Right lobe of liver (tissue), 6 donors: ENCODE measurements at regions not wholly inside any gene's neighbourhood (a gene's known extent, or its start where the extent isn't known, plus 50 kb on each side); places are given as distances from the start of the nearest gene placed in this dataset.

Source experiments
- ATAC-seq, 4 donors: fragments of 200-7000 bp; cut with Tn5 transposase; one replicate each; pipeline ENCODE4 v1.9.1; 2020; ENCODE audit warnings: mild to moderate bottlenecking in 4 of 4, moderate library complexity in 4 of 4
- DNase-seq, 3 donors: peaks; one replicate each; pipeline ENCODE4 v3.0.0-alpha.2; 2020
- H3K27ac ChIP-seq, 3 donors: fragments of 200-600 bp; one replicate each; pipeline ENCODE4 v1.8.0; 2022
- H3K27me3 ChIP-seq, 2 donors: fragments of 200-600 bp; one replicate each; pipeline ENCODE4 v1.8.0; 2022
- H3K36me3 ChIP-seq, 4 donors: fragments of 200-600 bp; sonication (generic) in 1 of 4; one replicate each; pipeline versions ENCODE4 v1.5.1 to v1.8.0; 2017 to 2022; ENCODE audit warnings: control low read depth in 1 of 4
- H3K4me1 ChIP-seq, 4 donors: fragments of 200-600 bp; sonication (generic) in 1 of 4; one replicate each; pipeline versions ENCODE4 v1.5.1 to v1.8.0; 2017 to 2022; ENCODE audit warnings: control low read depth in 1 of 4
- H3K4me3 ChIP-seq, 3 donors: fragments of 200-600 bp; one replicate each; pipeline ENCODE4 v1.8.0; 2022
- H3K9me3 ChIP-seq, 4 donors: fragments of 200-600 bp; sonication (generic) in 1 of 4; one replicate each; pipeline versions ENCODE4 v1.5.1 to v1.8.0; 2017 to 2022; ENCODE audit warnings: control low read depth in 1 of 4
- CTCF ChIP-seq, 4 donors: fragments of 200-600 bp in 3 of 4; fragments of 450-650 bp in 1 of 4; IDR thresholded peaks; one replicate each; pipeline versions ENCODE4 v1.5.1 to v1.8.0; 2016 to 2022; ENCODE audit warnings: antibody characterized with exemption in 4 of 4, mild to moderate bottlenecking in 2 of 4
- POLR2A ChIP-seq: fragments of 450-650 bp; IDR thresholded peaks from one replicate; pipeline ENCODE4 v1.6.1; 2017; ENCODE audit warnings: antibody characterized with exemption, mild to moderate bottlenecking
- WGBS: methylation state at CpG from one replicate; pipeline ENCODE4 v1.1.6; 2018; ENCODE audit warnings: low coverage, low lambda C conversion rate; ENCODE audit not compliant: insufficient coverage; ENCODE audit errors: missing lambda C conversion rate; 5-methylcytosine and 5-hydroxymethylcytosine counted together
- intact Hi-C, 2 donors: fragments of 100-400 bp; cut with DNase I; formaldehyde crosslinking; loops; one replicate each; pipeline versions ENCODE4 v1.11.2 to v1.14.1; 2022
- donor health status: DM: no; HTN: yes; CAD: no.
- donor health status: DM: no; HTN: no; CAD: no.
- donor health status: DM: no; HTN: no; CAD: no.
- donor health status: DM: no; HTN: yes; CAD: no.
- donor health status: DM: no; HTN: yes; CAD: no.

GRCh38 chr1:115173151-115173550, 83.8 kb upstream of the TSPAN2 start:
- H3K4me1 ChIP-seq = no peaks in the 10 kb centered on the region
- intact Hi-C loops = no loop called here
- no peak overlapping the region for H3K4me3 ChIP-seq
- no peaks in the 10 kb centered on the region for H3K36me3 ChIP-seq
- H3K27me3 ChIP-seq = no peaks in the 10 kb centered on the region
- whole genome bisulfite sequencing = 54% methylated on average over 1 of the region's 1 CpG
- ATAC-seq (no peak), DNase-seq (no peak)
- TF ChIP-seq POLR2A (no peak), CTCF (IDR thresholded peaks at IDR 0.05) (no peak)
- no peaks in the 10 kb centered on the region for H3K9me3 ChIP-seq
- H3K27ac ChIP-seq = no peak overlapping the region

GRCh38 chr1:115172270-115172669, 83.0 kb upstream of the TSPAN2 start:
- no peak for ATAC-seq
- Histone ChIP-seq H3K4me1 (no peaks in the 10 kb centered on the region), H3K27ac (no peak overlapping the region), H3K27me3 (no peaks in the 10 kb centered on the region), H3K36me3 (no peaks in the 10 kb centered on the region), H3K9me3 (no peaks in the 10 kb centered on the region), H3K4me3 (no peak overlapping the region)
- WGBS = 24% methylated on average over 2 of the region's 2 CpGs
- intact Hi-C loops = no loop called here
- no peak for DNase-seq
- TF ChIP-seq POLR2A = no peak
- no peak for TF ChIP-seq CTCF (IDR thresholded peaks at IDR 0.05)

GRCh38 chr1:115170961-115171392, 81.7 kb upstream of the TSPAN2 start:
- Histone ChIP-seq H3K27me3 (no peaks in the 10 kb centered on the region), H3K4me1 (no peaks in the 10 kb centered on the region), H3K27ac (no peak overlapping the region), H3K36me3 (no peaks in the 10 kb centered on the region), H3K4me3 (no peak overlapping the region), H3K9me3 (no peaks in the 10 kb centered on the region)
- DNase-seq (no peak), ATAC-seq (no peak)
- WGBS = 75% methylated on average over 2 of the region's 2 CpGs
- no peak for TF ChIP-seq CTCF (IDR thresholded peaks at IDR 0.05)
- intact Hi-C loops = no loop called here

- TF ChIP-seq POLR2A (no peak), CTCF (IDR thresholded peaks at IDR 0.05) (no peak)
- Histone ChIP-seq H3K9me3 (no peaks in the 10 kb centered on the region), H3K4me1 (no peaks in the 10 kb centered on the region), H3K36me3 (no peaks in the 10 kb centered on the region), H3K4me3 (no peak overlapping the region), H3K27me3 (no peaks in the 10 kb centered on the region), H3K27ac (no peak overlapping the region)
- intact Hi-C loops = no loop called here
- 69% methylated on average over 1 of the region's 1 CpG for WGBS
- ATAC-seq (no peak), DNase-seq (no peak)
These were observed 81.1 kb upstream of the TSPAN2 start for GRCh38 chr1:115170377-115170776.

GRCh38 chr1:115168026-115168425, 78.7 kb upstream of the TSPAN2 start:
- Histone ChIP-seq H3K4me1 (no peaks in the 10 kb centered on the region), H3K27me3 (no peaks in the 10 kb centered on the region), H3K9me3 (no peaks in the 10 kb centered on the region), H3K4me3 (no peak overlapping the region), H3K27ac (no peak overlapping the region), H3K36me3 (no peaks in the 10 kb centered on the region)
- no peak for DNase-seq
- no peak for ATAC-seq
- intact Hi-C loops = no loop called here
- 63% methylated on average over 4 of the region's 4 CpGs for WGBS
- TF ChIP-seq CTCF (IDR thresholded peaks at IDR 0.05) (no peak), POLR2A (no peak)
